GM18499 (cell line): ENCODE measurements at regions not wholly inside any gene's neighbourhood (a gene's known extent, or its start where the extent isn't known, plus 50 kb on each side); places are given as distances from the start of the nearest gene placed in this dataset.
A peak's percentile ranks its signal among the peaks of the same experiment; 100 is the strongest.
"Not testable (repeated sequence)": the region's sequence is repeated elsewhere in the genome, so short reads cannot be mapped to it uniquely, and the experiment has no call there.

ENCODE experiments used
- ATAC-seq: cut with Tn5 transposase; IDR thresholded peaks from one replicate; pipeline ENCODE4 v1.9.1; 2021; ENCODE audit warnings: moderate number of reproducible peaks; ENCODE audit not compliant: insufficient read depth, unreplicated experiment

DNA sequence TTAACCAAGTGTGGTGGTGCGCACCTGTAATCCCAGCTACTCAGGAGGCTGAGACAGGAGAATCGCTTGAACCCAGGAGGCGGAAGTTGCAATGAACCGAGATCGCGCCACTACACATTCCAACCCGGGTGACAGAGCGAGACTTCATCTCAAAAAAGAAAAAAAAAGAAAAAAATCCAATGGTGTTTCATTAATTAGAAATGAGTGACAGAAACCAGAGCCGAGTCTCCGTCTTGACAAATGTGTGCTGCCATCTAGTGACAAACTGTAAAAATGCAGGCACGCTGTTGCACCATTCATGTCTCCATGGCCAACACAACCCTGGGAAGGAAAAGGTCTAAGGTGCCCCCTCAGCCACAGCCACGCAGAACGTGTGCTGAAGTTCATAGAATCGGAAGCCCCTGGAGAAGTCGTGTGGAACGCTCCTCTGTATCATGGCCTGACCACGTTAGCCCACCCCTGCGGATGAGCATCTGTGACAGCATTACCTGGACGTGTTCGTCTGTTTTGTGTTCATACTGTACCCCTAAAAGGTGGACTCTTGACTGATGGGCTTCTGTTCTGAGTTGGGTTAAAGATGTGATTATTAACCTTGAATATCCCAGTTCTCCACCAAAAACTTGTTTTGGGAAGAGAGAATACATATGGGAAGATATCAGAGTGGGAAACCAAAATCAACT lies 94.9 kb downstream of the LYZL2 start:
- no peak for ATAC-seq

- no peak for ATAC-seq
Observed at GRCh38 chr10:30531751-30532530, 97.6 kb downstream of the LYZL2 start.

DNA sequence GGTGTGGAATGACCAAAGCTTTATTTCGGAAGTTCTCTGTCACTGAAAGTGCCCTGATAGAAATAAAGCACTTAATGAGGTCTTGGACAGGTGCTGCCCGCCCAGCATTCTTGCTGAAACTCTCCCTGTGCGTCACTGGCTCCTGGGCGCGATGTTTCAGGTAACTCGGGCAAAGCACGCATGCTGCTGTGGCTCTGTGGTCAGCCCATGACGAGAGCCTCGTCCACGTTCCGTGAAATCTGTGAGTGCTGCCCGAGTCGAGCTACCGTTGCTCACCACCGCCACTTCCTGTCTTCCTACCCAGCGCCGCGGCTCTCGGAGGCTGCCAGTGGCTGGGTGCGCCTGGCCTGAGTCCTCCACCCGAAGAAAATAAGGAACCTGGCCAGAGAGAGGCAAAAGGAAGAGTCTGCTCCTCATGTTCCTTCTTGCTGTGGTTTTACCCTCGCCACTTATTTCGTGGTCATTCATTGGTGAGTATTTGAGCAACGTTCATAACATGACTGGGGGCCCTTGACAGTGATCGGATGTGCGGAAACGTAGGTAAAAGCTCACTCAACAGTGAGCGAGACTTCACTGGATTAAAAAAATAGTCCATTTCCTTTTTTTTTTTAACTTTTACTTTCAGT lies 95.5 kb downstream of the MAP3K8 start:
- peak; percentile 52 for ATAC-seq

DNA sequence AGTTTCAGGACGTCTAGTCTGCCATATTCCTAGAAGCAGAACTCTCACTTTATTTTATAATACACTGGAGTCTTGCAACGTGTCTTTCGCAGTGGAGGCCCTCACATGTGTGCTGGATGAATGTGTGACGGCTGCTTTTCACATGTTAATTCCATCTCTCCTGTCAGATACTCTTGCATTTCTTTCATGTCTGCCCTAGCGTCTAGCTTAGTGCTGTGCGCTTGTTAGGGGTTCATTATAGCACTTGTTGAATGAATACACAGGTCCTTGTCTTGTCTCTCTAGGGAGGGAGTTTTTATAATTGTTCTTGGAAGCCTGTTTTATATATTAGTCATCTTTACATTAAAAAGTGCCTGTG lies 94.4 kb downstream of the MAP3K8 start:
- no peak for ATAC-seq

- no peak for ATAC-seq
Observed at GRCh38 chr10:30527623-30528428, 93.8 kb downstream of the MAP3K8 start.

- ATAC-seq = not testable (repeated sequence)
Observed at GRCh38 chr10:30522661-30523078, 88.7 kb downstream of the MAP3K8 start.

DNA sequence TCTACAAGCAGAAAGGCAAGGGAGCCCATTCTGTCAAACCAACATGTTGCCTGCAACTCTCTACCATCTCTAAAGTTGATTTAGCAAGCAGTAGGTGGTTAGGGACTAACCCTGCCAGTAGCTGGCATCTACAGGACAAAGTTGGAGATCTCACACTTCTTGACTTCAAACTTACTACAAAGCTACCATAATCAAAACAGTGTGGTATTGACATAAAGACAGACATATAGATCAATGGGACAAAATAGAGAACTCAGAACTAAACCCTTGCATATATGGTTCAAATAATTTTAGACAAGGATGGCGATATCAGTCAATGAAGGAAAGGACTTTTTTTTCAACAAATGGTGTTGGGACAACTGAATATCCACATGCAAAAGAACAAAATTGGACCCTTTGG lies 84.9 kb downstream of the MAP3K8 start:
- no peak for ATAC-seq
